Hepatocyte (in vitro differentiated cells): ENCODE measurements at regions not wholly inside any gene's neighbourhood (a gene's known extent, or its start where the extent isn't known, plus 50 kb on each side); places are given as distances from the start of the nearest gene placed in this dataset.

Experiments
- EZH2 ChIP-seq: fragments of 200-600 bp; sonication (generic); IDR thresholded peaks from 2 replicates; pipeline ENCODE4 v1.6.1; 2016; ENCODE audit warnings: antibody characterized with exemption, mild to moderate bottlenecking, borderline replicate concordance
- EZH2phosphoT487 ChIP-seq: fragments of 200-600 bp; sonication (generic); IDR thresholded peaks from one replicate; pipeline ENCODE4 v1.6.1; 2018; ENCODE audit warnings: antibody characterized with exemption, mild to moderate bottlenecking, low read depth, moderate library complexity; ENCODE audit not compliant: unreplicated experiment, severe bottlenecking
- TF ChIP-seq, protein P1 (sequence below): fragments of 200-600 bp; sonication (generic); IDR thresholded peaks from 2 replicates; pipeline ENCODE4 v1.5.1; 2016; ENCODE audit warnings: antibody characterized with exemption, mild to moderate bottlenecking; ENCODE audit not compliant: poor library complexity

DNA sequence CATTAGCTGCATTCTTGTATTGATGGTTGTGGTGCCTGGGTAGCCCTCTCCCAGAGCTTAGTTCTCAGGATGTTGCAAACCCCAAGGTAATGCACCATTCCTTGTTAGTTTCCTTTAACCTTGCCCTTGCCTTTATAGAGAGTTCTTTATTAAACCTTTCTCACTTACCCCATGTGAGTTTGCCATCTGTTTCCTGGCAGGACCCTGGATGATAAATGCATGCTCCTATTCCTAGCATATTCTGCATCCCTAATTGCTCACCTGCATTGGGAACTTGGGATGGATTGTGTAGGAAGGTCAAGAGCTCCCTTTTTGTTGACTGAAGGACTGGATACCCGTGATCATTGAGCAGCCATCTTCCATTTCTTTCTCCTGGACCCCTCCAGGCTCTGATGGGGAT, 59.9 kb upstream of the AP1S2 start:
- TF ChIP-seq, protein P1, sequence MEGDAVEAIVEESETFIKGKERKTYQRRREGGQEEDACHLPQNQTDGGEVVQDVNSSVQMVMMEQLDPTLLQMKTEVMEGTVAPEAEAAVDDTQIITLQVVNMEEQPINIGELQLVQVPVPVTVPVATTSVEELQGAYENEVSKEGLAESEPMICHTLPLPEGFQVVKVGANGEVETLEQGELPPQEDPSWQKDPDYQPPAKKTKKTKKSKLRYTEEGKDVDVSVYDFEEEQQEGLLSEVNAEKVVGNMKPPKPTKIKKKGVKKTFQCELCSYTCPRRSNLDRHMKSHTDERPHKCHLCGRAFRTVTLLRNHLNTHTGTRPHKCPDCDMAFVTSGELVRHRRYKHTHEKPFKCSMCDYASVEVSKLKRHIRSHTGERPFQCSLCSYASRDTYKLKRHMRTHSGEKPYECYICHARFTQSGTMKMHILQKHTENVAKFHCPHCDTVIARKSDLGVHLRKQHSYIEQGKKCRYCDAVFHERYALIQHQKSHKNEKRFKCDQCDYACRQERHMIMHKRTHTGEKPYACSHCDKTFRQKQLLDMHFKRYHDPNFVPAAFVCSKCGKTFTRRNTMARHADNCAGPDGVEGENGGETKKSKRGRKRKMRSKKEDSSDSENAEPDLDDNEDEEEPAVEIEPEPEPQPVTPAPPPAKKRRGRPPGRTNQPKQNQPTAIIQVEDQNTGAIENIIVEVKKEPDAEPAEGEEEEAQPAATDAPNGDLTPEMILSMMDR: no peak
- TF ChIP-seq EZH2 (no peak), EZH2phosphoT487 (no peak)
